H9 (cell line): ENCODE measurements at regions not wholly inside any gene's neighbourhood (a gene's known extent, or its start where the extent isn't known, plus 50 kb on each side); places are given as distances from the start of the nearest gene placed in this dataset.

Source experiments
- DNase-seq: peaks from one replicate; pipeline ENCODE4 v3.0.0-alpha.2; 2017
- H2AFZ ChIP-seq: one replicate; pipeline ENCODE4 v1.6.1; 2013; ENCODE audit warnings: mild to moderate bottlenecking, low read length, control low read depth, moderate library complexity
- H2AK5ac ChIP-seq: 2 replicates; pipeline ENCODE4 v1.6.1; 2013; ENCODE audit warnings: low read length, control low read depth, mixed read lengths; ENCODE audit not compliant: insufficient read length
- H2BK120ac ChIP-seq: one replicate; pipeline ENCODE4 v1.6.1; 2013; ENCODE audit warnings: low read depth, mild to moderate bottlenecking, low read length, control low read depth, inconsistent platforms; ENCODE audit not compliant: poor library complexity, severe bottlenecking
- H2BK12ac ChIP-seq: 2 replicates; pipeline ENCODE4 v1.6.1; 2013; ENCODE audit warnings: low read length, control low read depth, mixed read lengths, low read depth; ENCODE audit not compliant: insufficient read length
- H2BK15ac ChIP-seq: 2 replicates; pipeline ENCODE4 v1.6.1; 2013; ENCODE audit warnings: low read depth, low read length, control low read depth
- H2BK20ac ChIP-seq: one replicate; pipeline ENCODE4 v1.6.1; 2013; ENCODE audit warnings: low read depth, mild to moderate bottlenecking, low read length, control low read depth, inconsistent platforms; ENCODE audit not compliant: poor library complexity, severe bottlenecking
- H2BK5ac ChIP-seq: 2 replicates; pipeline ENCODE4 v1.6.1; 2013; ENCODE audit warnings: low read length, control low read depth, mixed read lengths; ENCODE audit not compliant: insufficient read length
- H3K14ac ChIP-seq: 2 replicates; pipeline ENCODE4 v1.6.1; 2013; ENCODE audit warnings: low read length, control low read depth; ENCODE audit not compliant: insufficient read depth
- H3K18ac ChIP-seq: 2 replicates; pipeline ENCODE4 v1.6.1; 2013; ENCODE audit warnings: low read depth, mild to moderate bottlenecking, mixed read lengths, low read length, control low read depth; ENCODE audit not compliant: insufficient read length
- H3K23ac ChIP-seq: 2 replicates; pipeline ENCODE4 v1.6.1; 2013; ENCODE audit warnings: low read length, control low read depth, mixed read lengths, low read depth; ENCODE audit not compliant: insufficient read length
- H3K23me2 ChIP-seq: 2 replicates; pipeline ENCODE4 v1.6.1; 2013; ENCODE audit warnings: low read depth, mild to moderate bottlenecking, mixed read lengths, low read length, control low read depth; ENCODE audit not compliant: insufficient read length, poor library complexity, severe bottlenecking
- H3K27ac ChIP-seq: 2 replicates; pipeline ENCODE4 v1.5.1; 2013; ENCODE audit warnings: low read length, control low read depth, mixed read lengths, low read depth; ENCODE audit not compliant: insufficient read length
- H3K27me3 ChIP-seq: 2 replicates; pipeline ENCODE4 v1.6.1; 2013; ENCODE audit warnings: low read length, control low read depth, inconsistent platforms; ENCODE audit not compliant: insufficient read depth
- H3K4ac ChIP-seq: 2 replicates; pipeline ENCODE4 v1.6.1; 2013; ENCODE audit warnings: low read depth, mild to moderate bottlenecking, control low read depth, inconsistent platforms, low read length, moderate library complexity
- H3K4me1 ChIP-seq: 2 replicates; pipeline ENCODE4 v1.6.1; 2013; ENCODE audit warnings: low read length, control low read depth, inconsistent platforms; ENCODE audit not compliant: insufficient read depth
- H3K4me2 ChIP-seq: 2 replicates; pipeline ENCODE4 v1.6.1; 2013; ENCODE audit warnings: low read length, control low read depth, mixed read lengths; ENCODE audit not compliant: insufficient read length, insufficient read depth
- H3K56ac ChIP-seq: 2 replicates; pipeline ENCODE4 v1.6.1; 2013; ENCODE audit warnings: low read depth, mild to moderate bottlenecking, mixed read lengths, low read length, control low read depth; ENCODE audit not compliant: insufficient read length
- H3K79me1 ChIP-seq: 2 replicates; pipeline ENCODE4 v1.6.1; 2013; ENCODE audit warnings: low read depth, mild to moderate bottlenecking, moderate library complexity, low read length, control low read depth, inconsistent platforms; ENCODE audit not compliant: insufficient read depth, poor library complexity, severe bottlenecking
- H3K79me2 ChIP-seq: 2 replicates; pipeline ENCODE4 v1.6.1; 2013; ENCODE audit warnings: low read length, control low read depth, inconsistent platforms; ENCODE audit not compliant: insufficient read depth
- H3K9ac ChIP-seq: 2 replicates; pipeline ENCODE4 v1.6.1; 2013; ENCODE audit warnings: low read length, control low read depth, mixed read lengths; ENCODE audit not compliant: insufficient read length; ENCODE audit errors: extremely low read depth
- H3K9me3 ChIP-seq: one replicate; pipeline ENCODE4 v1.6.1; 2013; ENCODE audit warnings: low read depth, low read length, inconsistent platforms; ENCODE audit not compliant: control insufficient read depth
- H3T11ph ChIP-seq: one replicate; pipeline ENCODE4 v1.6.1; 2013; ENCODE audit warnings: mild to moderate bottlenecking, low read length, control low read depth, inconsistent platforms
- H4K20me1 ChIP-seq: one replicate; pipeline ENCODE4 v1.6.1; 2013; ENCODE audit not compliant: control insufficient read depth, insufficient read length, insufficient read depth
- H4K5ac ChIP-seq: 2 replicates; pipeline ENCODE4 v1.6.1; 2013; ENCODE audit warnings: low read depth, mild to moderate bottlenecking, mixed read lengths, low read length, control low read depth; ENCODE audit not compliant: insufficient read length
- H4K8ac ChIP-seq: replicated peaks from 2 replicates; pipeline ENCODE4 v1.6.1; 2013; ENCODE audit warnings: low read length, control low read depth, mixed read lengths, low read depth; ENCODE audit not compliant: insufficient read length
- H4K91ac ChIP-seq: 2 replicates; pipeline ENCODE4 v1.6.1; 2013; ENCODE audit warnings: low read depth, mild to moderate bottlenecking, moderate library complexity, mixed read lengths, low read length, control low read depth; ENCODE audit not compliant: insufficient read length
- H3K27ac Mint-ChIP-seq, 3 experiments: 2 replicates in 2 of 3; 3 replicates in 1 of 3; pipeline ENCODE4 v1.8.0; 2020 to 2021; ENCODE audit warnings: mixed read lengths in 3 of 3, mild to moderate bottlenecking in 1 of 3, moderate library complexity in 1 of 3
- H3K27me3 Mint-ChIP-seq: 2 replicates; pipeline ENCODE4 v1.8.0; 2021; ENCODE audit warnings: low read depth, mild to moderate bottlenecking, moderate library complexity, mixed read lengths
- H3K36me3 Mint-ChIP-seq, 3 experiments: 2 replicates in 2 of 3; 3 replicates in 1 of 3; pipeline ENCODE4 v1.8.0; 2020 to 2021; ENCODE audit warnings: low read depth in 3 of 3, mixed read lengths in 3 of 3; ENCODE audit not compliant: insufficient read depth in 1 of 3
- H3K4me1 Mint-ChIP-seq, 2 experiments: 2 replicates each; pipeline ENCODE4 v1.8.0; 2020; ENCODE audit warnings: mixed read lengths in 2 of 2
- H3K4me3 Mint-ChIP-seq, 2 experiments: 2 replicates in 1 of 2; 3 replicates in 1 of 2; pipeline ENCODE4 v1.8.0; 2020 to 2021; ENCODE audit warnings: mild to moderate bottlenecking in 2 of 2, mixed read lengths in 2 of 2, moderate library complexity in 1 of 2
- H3K9me3 Mint-ChIP-seq, 2 experiments: 2 replicates in 1 of 2; 3 replicates in 1 of 2; pipeline ENCODE4 v1.8.0; 2020; ENCODE audit warnings: mild to moderate bottlenecking in 2 of 2, mixed read lengths in 2 of 2, moderate library complexity in 1 of 2
- CTCF ChIP-seq: fragments of 200-600 bp; sonication (generic); conservative IDR thresholded peaks from 3 replicates; pipeline ENCODE4 v1.8.0; 2021; ENCODE audit warnings: antibody characterized with exemption, mild to moderate bottlenecking
- WGBS: extraction: QIAGEN DNeasy Blood & Tissue Kit; methylation state at CpG from one replicate; pipeline ENCODE4 v1.1.7; 2013; ENCODE audit warnings: missing lambda C conversion rate, low lambda C conversion rate, mixed read lengths; ENCODE audit not compliant: insufficient read length; ENCODE audit errors: extremely low coverage; 5-methylcytosine and 5-hydroxymethylcytosine counted together

DNA sequence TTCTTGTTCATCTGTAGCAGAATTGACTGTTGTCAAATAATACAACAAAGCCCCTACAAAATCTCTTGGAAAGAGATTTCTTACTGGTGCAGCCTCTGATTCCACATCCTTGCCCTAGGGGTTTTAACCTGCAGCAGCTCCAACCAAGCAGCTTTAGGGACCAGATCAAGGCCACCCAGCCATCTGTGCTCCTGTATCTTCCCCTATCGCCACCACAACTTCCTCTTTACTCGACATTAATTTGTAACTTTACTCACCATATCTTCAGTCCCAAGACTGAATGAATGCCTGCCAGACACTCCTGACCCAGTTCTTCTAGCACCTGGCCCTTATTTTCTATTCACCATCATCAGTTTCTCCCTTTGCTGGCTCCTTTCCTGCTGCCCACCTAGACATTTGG, 156.6 kb upstream of the IL12A start:
- Histone ChIP-seq H4K20me1 (no peaks in the 10 kb centered on the region), H3K27ac (no peak overlapping the region), H4K5ac (no peak overlapping the region), H2AK5ac (no peak overlapping the region), H3K4me2 (no peak overlapping the region), H3K4me1 (no peaks in the 10 kb centered on the region), H3K23me2 (no peaks in the 10 kb centered on the region), H2BK15ac (no peak overlapping the region), H3K23ac (no peak overlapping the region), H2BK20ac (no peak overlapping the region), H2BK12ac (no peak overlapping the region), H3K4ac (no peak overlapping the region), H3K18ac (no peak overlapping the region), H2BK120ac (no peak overlapping the region), H3K9me3 (no peaks in the 10 kb centered on the region), H3K79me1 (no peaks in the 10 kb centered on the region), H3K9ac (no peak overlapping the region), H3K79me2 (no peaks in the 10 kb centered on the region), H3K14ac (no peak overlapping the region), H4K91ac (no peak overlapping the region), H2AFZ (no peak overlapping the region), H2BK5ac (no peak overlapping the region), H3K27me3 (no peaks in the 10 kb centered on the region), H3K56ac (no peak overlapping the region), H3T11ph (no peak overlapping the region), H4K8ac (no peak overlapping the region)
- Mint-ChIP-seq H3K36me3 (no peaks in the 10 kb centered on the region), H3K4me1 (no peaks in the 10 kb centered on the region), H3K27me3 (no peaks in the 10 kb centered on the region), H3K27ac (no peak overlapping the region), H3K9me3 (no peaks in the 10 kb centered on the region), H3K4me3 (no peak overlapping the region)
- no peak for TF ChIP-seq CTCF
- no CpG with 5 or more reads among the region's 2 CpGs for WGBS
- no peak for DNase-seq
